ENCODE measurements at regions not wholly inside any gene's neighbourhood (a gene's known extent, or its start where the extent isn't known, plus 50 kb on each side); places are given as distances from the start of the nearest gene placed in this dataset.

DNA sequence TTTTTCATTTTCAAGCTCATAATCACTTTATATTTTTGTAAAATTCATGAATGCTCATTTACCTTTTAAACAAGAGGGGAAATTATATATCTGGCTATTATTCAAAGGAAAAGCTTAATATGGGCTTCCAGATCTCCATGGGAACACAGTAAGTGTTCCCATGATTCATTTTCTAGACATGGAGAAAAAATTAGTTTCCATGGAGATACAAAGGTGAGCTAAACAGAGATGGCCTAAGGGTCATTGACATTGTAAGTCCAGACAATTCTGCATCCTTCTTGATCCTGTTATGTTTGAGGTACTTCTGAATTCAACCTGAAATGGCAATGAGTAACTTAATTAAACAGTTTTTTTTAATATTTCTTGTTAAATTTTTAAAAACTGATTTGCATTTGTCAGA, 341.4 kb upstream of the PRR16 start:
- TF ChIP-seq ZNF274 (IDR thresholded peaks at IDR 0.05; ENCODE audit: low read depth, low read length) (no peak), YY1 (IDR thresholded peaks at IDR 0.05; ENCODE audit: insufficient read depth, insufficient read length) (no peak)
